ENCODE measurements at regions not wholly inside any gene's neighbourhood (a gene's known extent, or its start where the extent isn't known, plus 50 kb on each side); places are given as distances from the start of the nearest gene placed in this dataset.

DNA sequence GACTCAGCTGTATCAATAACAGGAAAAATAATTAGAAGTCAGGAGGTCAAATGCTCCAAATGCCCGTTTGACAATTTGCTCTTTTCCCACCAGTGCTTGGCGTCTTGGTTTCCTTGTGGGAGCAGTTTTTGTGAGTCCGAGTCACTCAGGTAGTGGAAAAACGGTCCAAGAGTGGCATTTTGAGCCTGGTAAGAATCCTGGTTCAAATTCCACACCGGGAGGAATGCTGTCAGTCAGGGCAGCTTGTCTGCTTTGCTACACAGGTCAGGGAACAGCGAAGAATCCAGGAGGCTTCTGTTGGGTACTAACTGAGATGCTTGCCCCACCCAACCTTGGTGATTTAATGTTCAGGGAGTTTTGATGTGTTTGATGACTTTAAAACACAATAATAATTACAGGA lies 209.5 kb downstream of the HERPUD2 start:
- FAIRE-seq (no peak), ATAC-seq (no peak), DNase-seq (ENCODE audit: extremely low read depth in 1 of 4, low spot score in 3 of 4) (no peak)
- H3K4me1 ChIP-seq (replicated peaks in 1 of 2; ENCODE audit: control insufficient read depth in 2 of 2, insufficient read depth in 2 of 2, low read length in 2 of 2) = no peaks in the 10 kb centered on the region
- H3K9me1 ChIP-seq (ENCODE audit: control insufficient read depth, insufficient read depth, low read length) = no peaks in the 10 kb centered on the region
- H3K36me3 ChIP-seq (ENCODE audit: control insufficient read depth, insufficient read depth, low read length) = no peaks in the 10 kb centered on the region
- ChIA-PET CTCF (ENCODE audit: low intra/inter-chr PET ratio) (no interaction called here), POLR2A (no interaction called here)
- H2AFZ ChIP-seq (ENCODE audit: low read depth, low read length) = no peak overlapping the region
- no peaks in the 10 kb centered on the region for H3K9me3 ChIP-seq (replicated peaks; ENCODE audit: control insufficient read depth, insufficient read depth, low read depth, low read length)
- H4K20me1 ChIP-seq (replicated peaks; ENCODE audit: control insufficient read depth, insufficient read depth, low read length) = no peaks in the 10 kb centered on the region
- 1% methylated on average over 6 of the region's 6 CpGs for WGBS (ENCODE audit: insufficient coverage, low coverage, missing lambda C conversion rate)
- no peaks in the 10 kb centered on the region for H3K79me2 ChIP-seq (ENCODE audit: control insufficient read depth, insufficient read depth, low read length)
- in situ Hi-C loops (cut with MboI) = no loop called here
- intact Hi-C loops (cut with micrococcal nuclease) = no loop called here
- TF ChIP-seq NFRKB (IDR thresholded peaks at IDR 0.05; ENCODE audit: low read depth) = no peak
- no TSS peak for BruUV-seq (replicated peaks)
- no peak overlapping the region for H3K4me2 ChIP-seq (ENCODE audit: insufficient read depth, low read length)
- H3K27ac ChIP-seq (ENCODE audit: extremely low read depth, low read depth, low read length) = no peak overlapping the region
- H3K4me3 ChIP-seq = no peak overlapping the region
- no peaks in the 10 kb centered on the region for H3K27me3 ChIP-seq (ENCODE audit: control insufficient read depth in 2 of 2, insufficient read depth in 2 of 2, low read length in 2 of 2)
- no peak overlapping the region for H3K9ac ChIP-seq (ENCODE audit: insufficient read depth in 1 of 2, low read depth in 2 of 2, low read length in 2 of 2)

DNA sequence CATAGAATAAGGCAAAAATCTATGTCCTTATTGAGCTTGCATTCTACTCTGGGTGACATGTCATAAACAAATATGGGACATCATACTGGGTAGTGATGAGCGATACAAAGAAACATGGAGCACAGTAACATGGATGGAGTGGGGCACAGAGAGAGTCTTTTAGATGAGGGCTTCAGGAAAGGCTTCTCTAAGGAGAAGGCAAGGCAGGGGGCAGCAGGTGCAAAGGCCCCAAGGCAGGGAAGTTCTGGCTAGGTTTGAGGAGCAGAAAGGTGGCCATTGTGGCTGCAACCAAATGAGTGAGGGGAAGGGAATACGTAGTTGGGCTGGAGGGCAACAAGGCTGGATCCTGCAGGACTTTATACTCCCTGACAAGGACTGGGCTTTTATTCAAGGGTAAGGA lies 211.4 kb downstream of the HERPUD2 start:
- Histone ChIP-seq H3K9ac (ENCODE audit: insufficient read depth in 1 of 2, low read depth in 2 of 2, low read length in 2 of 2) (no peak overlapping the region), H3K27me3 (ENCODE audit: control insufficient read depth in 2 of 2, insufficient read depth in 2 of 2, low read length in 2 of 2) (no peaks in the 10 kb centered on the region; a peak in 1 of 5 replicates), H3K27ac (ENCODE audit: extremely low read depth, low read depth, low read length) (no peak overlapping the region), H3K79me2 (ENCODE audit: control insufficient read depth, insufficient read depth, low read length) (no peaks in the 10 kb centered on the region), H3K4me2 (ENCODE audit: insufficient read depth, low read length) (no peak overlapping the region), H3K4me1 (replicated peaks in 1 of 2; ENCODE audit: control insufficient read depth in 2 of 2, insufficient read depth in 2 of 2, low read length in 2 of 2) (no peaks in the 10 kb centered on the region), H3K36me3 (ENCODE audit: control insufficient read depth, insufficient read depth, low read length) (no peaks in the 10 kb centered on the region), H2AFZ (ENCODE audit: low read depth, low read length) (no peak overlapping the region), H4K20me1 (replicated peaks; ENCODE audit: control insufficient read depth, insufficient read depth, low read length) (no peaks in the 10 kb centered on the region), H3K4me3 (no peak overlapping the region), H3K9me1 (ENCODE audit: control insufficient read depth, insufficient read depth, low read length) (no peaks in the 10 kb centered on the region), H3K9me3 (replicated peaks; ENCODE audit: control insufficient read depth, insufficient read depth, low read depth, low read length) (no peaks in the 10 kb centered on the region)
- CTCF ChIA-PET (ENCODE audit: low intra/inter-chr PET ratio) = no interaction called here
- WGBS (ENCODE audit: insufficient coverage, low coverage, missing lambda C conversion rate) = 0% methylated on average over 2 of the region's 2 CpGs
- in situ Hi-C loops (cut with MboI) = no loop called here
- POLR2A ChIA-PET = no interaction called here
- DNase-seq (ENCODE audit: extremely low read depth in 1 of 4, low spot score in 3 of 4) (no peak), FAIRE-seq (no peak), ATAC-seq (no peak)
- intact Hi-C loops (cut with micrococcal nuclease) = no loop called here
- no TSS peak for BruUV-seq (replicated peaks)
- TF ChIP-seq ZNF212 (CRISPR knock-in tag; IDR thresholded peaks at IDR 0.05) (no peak), HEY1 (CRISPR knock-in tag; IDR thresholded peaks at IDR 0.05; ENCODE audit: borderline replicate concordance) (no peak), NR1H2 (CRISPR knock-in tag; IDR thresholded peaks at IDR 0.05) (no peak), MTA1 (IDR thresholded peaks at IDR 0.05; ENCODE audit: borderline replicate concordance) (no peak), ILK (tag; IDR thresholded peaks at IDR 0.05; ENCODE audit: borderline replicate concordance, low read depth) (no peak), MAFK (IDR thresholded peaks at IDR 0.05; ENCODE audit: low read length) (no peak), NELFE (IDR thresholded peaks at IDR 0.05; ENCODE audit: insufficient read depth, insufficient read length) (no peak), RFX1 (IDR thresholded peaks at IDR 0.05) (no peak)
- TF ChIP-seq, protein P1, sequence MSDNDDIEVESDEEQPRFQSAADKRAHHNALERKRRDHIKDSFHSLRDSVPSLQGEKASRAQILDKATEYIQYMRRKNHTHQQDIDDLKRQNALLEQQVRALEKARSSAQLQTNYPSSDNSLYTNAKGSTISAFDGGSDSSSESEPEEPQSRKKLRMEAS (CRISPR knock-in tag; IDR thresholded peaks at IDR 0.05) = no peak
- TF ChIP-seq, protein P2, sequence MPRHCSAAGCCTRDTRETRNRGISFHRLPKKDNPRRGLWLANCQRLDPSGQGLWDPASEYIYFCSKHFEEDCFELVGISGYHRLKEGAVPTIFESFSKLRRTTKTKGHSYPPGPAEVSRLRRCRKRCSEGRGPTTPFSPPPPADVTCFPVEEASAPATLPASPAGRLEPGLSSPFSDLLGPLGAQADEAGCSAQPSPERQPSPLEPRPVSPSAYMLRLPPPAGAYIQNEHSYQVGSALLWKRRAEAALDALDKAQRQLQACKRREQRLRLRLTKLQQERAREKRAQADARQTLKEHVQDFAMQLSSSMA (CRISPR knock-in tag; IDR thresholded peaks at IDR 0.05) = no peak
- TF ChIP-seq, protein P3, sequence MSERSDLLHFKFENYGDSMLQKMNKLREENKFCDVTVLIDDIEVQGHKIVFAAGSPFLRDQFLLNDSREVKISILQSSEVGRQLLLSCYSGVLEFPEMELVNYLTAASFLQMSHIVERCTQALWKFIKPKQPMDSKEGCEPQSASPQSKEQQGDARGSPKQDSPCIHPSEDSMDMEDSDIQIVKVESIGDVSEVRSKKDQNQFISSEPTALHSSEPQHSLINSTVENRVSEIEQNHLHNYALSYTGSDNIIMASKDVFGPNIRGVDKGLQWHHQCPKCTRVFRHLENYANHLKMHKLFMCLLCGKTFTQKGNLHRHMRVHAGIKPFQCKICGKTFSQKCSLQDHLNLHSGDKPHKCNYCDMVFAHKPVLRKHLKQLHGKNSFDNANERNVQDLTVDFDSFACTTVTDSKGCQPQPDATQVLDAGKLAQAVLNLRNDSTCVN (CRISPR knock-in tag; IDR thresholded peaks at IDR 0.05) = no peak
- TF ChIP-seq, protein P4, sequence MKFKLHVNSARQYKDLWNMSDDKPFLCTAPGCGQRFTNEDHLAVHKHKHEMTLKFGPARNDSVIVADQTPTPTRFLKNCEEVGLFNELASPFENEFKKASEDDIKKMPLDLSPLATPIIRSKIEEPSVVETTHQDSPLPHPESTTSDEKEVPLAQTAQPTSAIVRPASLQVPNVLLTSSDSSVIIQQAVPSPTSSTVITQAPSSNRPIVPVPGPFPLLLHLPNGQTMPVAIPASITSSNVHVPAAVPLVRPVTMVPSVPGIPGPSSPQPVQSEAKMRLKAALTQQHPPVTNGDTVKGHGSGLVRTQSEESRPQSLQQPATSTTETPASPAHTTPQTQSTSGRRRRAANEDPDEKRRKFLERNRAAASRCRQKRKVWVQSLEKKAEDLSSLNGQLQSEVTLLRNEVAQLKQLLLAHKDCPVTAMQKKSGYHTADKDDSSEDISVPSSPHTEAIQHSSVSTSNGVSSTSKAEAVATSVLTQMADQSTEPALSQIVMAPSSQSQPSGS (CRISPR knock-in tag; IDR thresholded peaks at IDR 0.05) = no peak
